WERI-Rb-1 (cell line): ENCODE measurements at regions not wholly inside any gene's neighbourhood (a gene's known extent, or its start where the extent isn't known, plus 50 kb on each side); places are given as distances from the start of the nearest gene placed in this dataset.

Experiments
- DNase-seq: peaks from one replicate; pipeline ENCODE4 v3.0.0-alpha.2; 2020
- H3K27ac ChIP-seq: fragments of 250-450 bp; sonication (Bioruptor Pico); 2 replicates; pipeline ENCODE4 v1.5.1; 2020; ENCODE audit warnings: mild to moderate bottlenecking, moderate library complexity
- H3K27me3 ChIP-seq: fragments of 250-450 bp; sonication (Bioruptor Pico); 2 replicates; pipeline ENCODE4 v1.5.1; 2021; ENCODE audit warnings: mild to moderate bottlenecking, low read depth, moderate library complexity; ENCODE audit not compliant: insufficient read depth, severe bottlenecking
- H3K36me3 ChIP-seq: fragments of 250-450 bp; sonication (Bioruptor Pico); 2 replicates; pipeline ENCODE4 v1.5.1; 2020; ENCODE audit warnings: mild to moderate bottlenecking, moderate library complexity
- H3K4me3 ChIP-seq: 2 replicates; pipeline ENCODE4 v1.5.1; 2011; ENCODE audit warnings: low read depth, mild to moderate bottlenecking, control low read depth, low read length
- H3K9me3 ChIP-seq: fragments of 250-450 bp; sonication (Bioruptor Pico); 2 replicates; pipeline ENCODE4 v1.5.1; 2021; ENCODE audit warnings: mild to moderate bottlenecking, moderate library complexity; ENCODE audit not compliant: severe bottlenecking
- CTCF ChIP-seq: IDR thresholded peaks from 2 replicates; pipeline ENCODE4 v1.5.1; 2011; ENCODE audit warnings: low read depth, mild to moderate bottlenecking, control low read depth, inconsistent platforms, low read length

- TF ChIP-seq CTCF = no peak
- H3K9me3 ChIP-seq = no peaks in the 10 kb centered on the region
- no peak overlapping the region for H3K4me3 ChIP-seq
- no peaks in the 10 kb centered on the region for H3K27me3 ChIP-seq
- H3K36me3 ChIP-seq = no peaks in the 10 kb centered on the region
- DNase-seq = no peak
- H3K27ac ChIP-seq = no peak overlapping the region
These were observed 86.3 kb upstream of the CARMIL1 start for GRCh38 chr6:25192590-25193459.

GRCh38 chr6:25193460-25194171 is 85.6 kb upstream of the CARMIL1 start:
- no peak overlapping the region for H3K4me3 ChIP-seq
- DNase-seq = no peak
- no peaks in the 10 kb centered on the region for H3K36me3 ChIP-seq
- H3K27me3 ChIP-seq = no peaks in the 10 kb centered on the region
- TF ChIP-seq CTCF = no peak
- no peak overlapping the region for H3K27ac ChIP-seq
- no peaks in the 10 kb centered on the region for H3K9me3 ChIP-seq

- H3K27ac ChIP-seq = no peak overlapping the region
- no peaks in the 10 kb centered on the region for H3K27me3 ChIP-seq
- H3K36me3 ChIP-seq = no peaks in the 10 kb centered on the region
- H3K9me3 ChIP-seq = no peaks in the 10 kb centered on the region
- DNase-seq = no peak
- H3K4me3 ChIP-seq = no peak overlapping the region
- no peak for TF ChIP-seq CTCF
These were observed 84.9 kb upstream of the CARMIL1 start for GRCh38 chr6:25194172-25194678.

GRCh38 chr6:25196464-25196863 is 82.7 kb upstream of the CARMIL1 start:
- Histone ChIP-seq H3K4me3 (no peak overlapping the region), H3K27ac (no peak overlapping the region), H3K36me3 (no peaks in the 10 kb centered on the region), H3K27me3 (no peaks in the 10 kb centered on the region), H3K9me3 (no peaks in the 10 kb centered on the region)
- no peak for TF ChIP-seq CTCF
- DNase-seq = no peak

- no peak for DNase-seq
These were observed 82.1 kb upstream of the CARMIL1 start for GRCh38 chr6:25197111-25197510.

More at GRCh38 chr6:25197111-25197510, 82.1 kb upstream of the CARMIL1 start:
- Histone ChIP-seq H3K36me3 (no peaks in the 10 kb centered on the region), H3K9me3 (no peaks in the 10 kb centered on the region), H3K27ac (no peak overlapping the region), H3K4me3 (no peak overlapping the region), H3K27me3 (no peaks in the 10 kb centered on the region)
- no peak for TF ChIP-seq CTCF
